ENCODE measurements at regions not wholly inside any gene's neighbourhood (a gene's known extent, or its start where the extent isn't known, plus 50 kb on each side); places are given as distances from the start of the nearest gene placed in this dataset.
A peak's percentile ranks its signal among the peaks of the same experiment; 100 is the strongest.

- no peak for DNase-seq (ENCODE audit: extremely low read depth, low read depth, low spot score)
Measured at GRCh38 chr13:108156749-108157148, 58.6 kb downstream of the LIG4 start.

- DNase-seq (ENCODE audit: extremely low read depth, low read depth, low spot score) = peak; percentile 18
Measured at GRCh38 chr13:108155185-108156106, 59.9 kb downstream of the LIG4 start.

- DNase-seq (ENCODE audit: extremely low read depth, low read depth, low spot score) = no peak
Measured at GRCh38 chr13:108154421-108154858, 60.9 kb downstream of the LIG4 start.

- DNase-seq (ENCODE audit: extremely low read depth, low read depth, low spot score) = no peak
Measured at GRCh38 chr13:108146642-108147041, 68.7 kb downstream of the LIG4 start.

- DNase-seq (ENCODE audit: extremely low read depth, low read depth, low spot score) = no peak
Measured at GRCh38 chr13:108142702-108143436, 72.5 kb downstream of the LIG4 start.

DNA sequence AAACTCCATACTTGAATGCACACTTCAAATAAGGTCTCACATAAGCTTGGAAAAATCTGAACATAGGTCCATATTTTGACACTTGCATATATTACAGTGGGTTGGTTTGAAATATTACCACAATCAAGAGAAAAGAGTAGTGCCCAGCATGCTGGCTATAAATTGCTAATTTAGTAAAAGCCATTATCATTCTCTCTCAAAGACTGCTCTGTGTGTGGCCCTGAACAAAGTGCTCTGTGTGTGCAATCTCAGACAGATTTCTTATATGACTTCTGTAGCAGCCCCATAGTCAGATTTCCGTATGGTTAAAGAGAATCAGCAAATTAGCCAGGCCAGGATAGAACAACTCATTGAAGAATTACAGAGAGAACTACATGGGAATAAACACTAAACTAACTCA lies 78.2 kb downstream of the LIG4 start:
- no peak for DNase-seq (ENCODE audit: extremely low read depth, low read depth, low spot score)

DNA sequence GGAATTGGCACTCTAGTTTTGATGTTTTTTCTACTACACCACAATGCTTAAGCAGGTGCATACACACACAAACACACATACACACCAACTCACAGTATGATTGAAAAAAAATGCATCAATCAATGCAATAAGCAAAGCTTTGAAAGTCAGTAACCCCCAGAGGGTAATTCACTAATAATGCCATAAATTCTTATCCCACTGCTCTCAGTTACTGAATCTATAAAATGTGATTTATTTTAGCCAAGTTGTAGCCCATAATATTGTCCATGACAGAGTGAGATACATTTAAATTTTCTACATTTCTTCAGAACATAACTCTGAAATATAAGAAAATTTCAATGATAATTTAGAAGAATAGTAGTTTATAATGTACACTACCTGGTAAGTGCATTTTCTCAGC lies 87.9 kb downstream of the LIG4 start:
- DNase-seq (ENCODE audit: extremely low read depth, low read depth, low spot score) = no peak

- no peak for DNase-seq (ENCODE audit: extremely low read depth, low read depth, low spot score)
Measured at GRCh38 chr13:108126056-108126455, 89.3 kb downstream of the LIG4 start.

DNA sequence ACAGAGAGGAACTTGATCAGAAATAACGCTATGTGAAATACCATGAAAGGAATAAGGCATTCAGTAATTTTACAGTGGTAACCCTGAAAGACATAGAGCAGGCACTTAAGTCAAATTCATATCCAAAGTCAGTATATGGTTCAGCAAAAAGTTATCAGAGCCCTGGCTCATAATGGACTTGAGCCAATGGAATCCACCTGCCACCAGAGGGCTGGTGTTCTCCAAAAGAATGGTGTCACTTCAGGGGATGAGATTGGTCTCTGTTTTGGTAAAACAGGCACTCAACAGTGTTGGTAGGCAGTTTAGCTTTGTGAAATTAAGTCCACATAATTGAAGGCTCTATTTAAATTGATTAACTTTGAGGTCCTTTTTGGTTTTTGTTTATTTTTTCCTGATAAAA lies 93.9 kb downstream of the LIG4 start:
- DNase-seq (ENCODE audit: extremely low read depth, low read depth, low spot score) = no peak

DNA sequence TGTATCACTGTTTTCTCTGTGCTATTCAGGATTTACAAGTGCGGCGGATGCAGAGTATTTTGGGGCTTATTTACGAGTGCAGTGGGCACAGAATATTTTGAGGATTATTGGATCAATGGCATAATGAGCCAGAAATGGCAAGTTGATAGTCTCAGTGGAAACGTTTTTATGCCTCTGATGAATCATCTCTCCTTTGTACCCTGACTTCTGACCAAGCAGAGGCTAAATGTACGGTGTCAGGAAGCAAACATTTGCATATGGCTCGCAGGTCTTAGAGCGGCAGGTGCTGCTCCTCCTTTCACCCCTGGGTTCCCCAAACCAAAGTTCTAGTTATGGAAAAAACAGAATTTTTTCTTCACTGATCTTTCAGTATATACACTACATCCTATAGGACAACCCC lies 94.5 kb downstream of the LIG4 start:
- DNase-seq (ENCODE audit: extremely low read depth, low read depth, low spot score) = no peak

GRCh38 chr13:108120302-108120701 lies 95.0 kb downstream of the LIG4 start:
- no peak for DNase-seq (ENCODE audit: extremely low read depth, low read depth, low spot score)

- DNase-seq (ENCODE audit: extremely low read depth, low read depth, low spot score) = no peak
Measured at GRCh38 chr13:108115738-108116137, 99.6 kb downstream of the LIG4 start.

DNA sequence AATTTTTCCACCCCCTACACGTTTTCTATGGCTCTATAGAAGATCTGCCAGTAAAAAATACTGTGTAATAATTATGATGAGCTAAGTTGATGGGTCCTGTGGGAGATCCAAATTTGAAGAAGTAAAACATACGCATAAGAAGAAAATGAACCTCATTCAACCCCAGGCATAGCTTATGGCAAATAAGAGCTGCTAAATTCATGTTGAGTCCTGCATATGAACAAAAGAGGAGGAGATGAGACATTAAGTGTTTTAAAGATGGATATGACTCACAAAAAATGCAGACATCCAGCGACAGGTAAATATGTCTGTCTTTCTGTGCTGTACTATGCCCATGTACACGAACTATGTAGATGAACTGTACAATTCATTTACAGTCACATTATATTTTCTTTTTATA lies 101.9 kb downstream of the LIG4 start:
- DNase-seq (ENCODE audit: extremely low read depth, low read depth, low spot score) = no peak

GRCh38 chr13:108104736-108105135 lies 110.6 kb downstream of the LIG4 start:
- DNase-seq (ENCODE audit: extremely low read depth, low read depth, low spot score) = no peak

DNA sequence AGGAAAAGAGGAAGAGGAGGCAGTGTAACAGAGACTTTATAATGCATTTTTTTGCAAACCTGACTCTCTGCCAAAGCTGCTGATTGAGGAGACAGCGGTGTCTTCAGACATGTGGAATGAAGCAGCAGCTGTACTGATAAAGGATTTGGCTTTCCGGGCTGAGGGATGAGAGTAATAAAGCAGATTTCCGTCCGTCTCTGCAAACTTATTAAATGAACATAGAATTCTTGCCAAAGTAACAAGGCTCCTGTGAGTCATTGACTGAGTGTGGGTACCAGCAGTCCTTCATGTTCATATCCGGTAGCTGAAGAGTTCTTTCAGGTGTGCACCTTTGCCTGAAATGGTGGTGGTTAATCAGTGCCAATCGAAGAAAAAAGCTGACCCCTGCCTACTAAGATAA lies 112.6 kb downstream of the LIG4 start:
- no peak for DNase-seq (ENCODE audit: extremely low read depth, low read depth, low spot score)

- no peak for DNase-seq (ENCODE audit: extremely low read depth, low read depth, low spot score)
Measured at GRCh38 chr13:108096301-108096915, 118.9 kb downstream of the LIG4 start.

DNA sequence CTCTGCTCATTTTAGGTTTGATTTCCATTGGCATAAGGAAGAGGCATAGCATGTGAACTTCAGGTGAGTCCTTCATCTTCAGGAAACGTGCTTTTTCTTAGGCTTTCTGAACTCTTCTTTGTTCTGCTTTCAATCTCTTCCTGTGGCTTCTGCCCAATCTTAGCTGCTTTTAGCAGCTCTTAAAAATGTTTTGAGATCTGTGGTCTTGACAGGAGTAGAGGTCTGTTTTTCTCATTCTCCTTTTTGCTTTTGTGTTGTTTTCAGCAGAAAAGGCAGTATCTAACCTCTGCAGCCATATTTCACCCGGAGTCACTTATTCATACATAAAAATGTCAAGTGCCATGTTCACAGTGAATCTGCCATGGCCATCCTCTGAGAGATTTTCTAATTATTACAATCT lies 120.3 kb downstream of the LIG4 start:
- DNase-seq (ENCODE audit: extremely low read depth, low read depth, low spot score) = no peak

- DNase-seq (ENCODE audit: extremely low read depth, low read depth, low spot score) = no peak
Measured at GRCh38 chr13:108093616-108094015, 121.7 kb downstream of the LIG4 start.

DNA sequence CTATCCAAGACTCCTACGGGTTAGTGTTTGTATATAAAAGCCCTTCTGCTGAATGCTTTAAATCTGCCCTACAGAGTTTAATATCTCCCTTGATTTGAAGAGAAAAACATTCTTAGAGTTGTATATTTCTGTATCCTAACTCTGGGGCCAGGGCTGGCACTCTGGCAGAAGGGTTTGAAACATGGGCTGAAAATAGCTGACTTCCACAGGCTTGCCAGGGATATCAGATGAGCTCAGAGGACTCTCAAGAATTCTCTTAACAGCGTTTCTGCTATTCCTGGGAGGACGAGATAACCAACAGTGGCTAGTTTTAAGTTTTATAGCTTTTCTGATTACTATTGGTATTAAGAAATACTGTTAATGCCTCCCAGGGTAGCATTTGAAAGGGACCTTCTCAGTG lies 127.5 kb downstream of the LIG4 start:
- DNase-seq (ENCODE audit: extremely low read depth, low read depth, low spot score) = no peak

- DNase-seq (ENCODE audit: extremely low read depth, low read depth, low spot score) = no peak
Measured at GRCh38 chr13:108086678-108087077, 128.7 kb downstream of the LIG4 start.

GRCh38 chr13:108084840-108085239 lies 130.5 kb downstream of the LIG4 start:
- no peak for DNase-seq (ENCODE audit: extremely low read depth, low read depth, low spot score)

DNA sequence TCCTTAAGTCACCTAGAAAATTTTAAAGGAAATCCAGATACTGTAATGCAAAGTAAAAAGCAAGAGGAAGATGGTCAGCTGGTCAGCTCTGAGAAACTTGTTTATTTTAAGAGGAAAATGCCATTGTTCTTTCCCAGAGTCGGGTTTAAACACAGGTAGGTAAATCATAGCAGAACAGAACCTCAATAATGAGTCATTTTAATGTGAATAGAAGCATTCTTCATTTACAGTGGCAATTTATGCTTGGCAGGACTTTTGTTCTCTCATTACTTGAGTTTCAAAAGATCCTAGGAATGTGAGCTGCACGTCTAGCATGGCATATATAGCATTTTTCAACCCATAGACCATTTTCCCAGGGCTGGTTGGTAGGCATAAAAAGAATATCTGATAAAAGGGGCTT lies 132.3 kb downstream of the LIG4 start:
- no peak for DNase-seq (ENCODE audit: extremely low read depth, low read depth, low spot score)
